G401.6 (cell line): ENCODE measurements at regions not wholly inside any gene's neighbourhood (a gene's known extent, or its start where the extent isn't known, plus 50 kb on each side); places are given as distances from the start of the nearest gene placed in this dataset.
"Not testable (repeated sequence)": the region's sequence is repeated elsewhere in the genome, so short reads cannot be mapped to it uniquely, and the experiment has no call there.

Experiments used
- FAIRE-seq: peaks from 2 replicates; lab custom pipeline; 2012; peaks lifted over from hg19 to GRCh38; lab: Jason Lieb, UNC

DNA sequence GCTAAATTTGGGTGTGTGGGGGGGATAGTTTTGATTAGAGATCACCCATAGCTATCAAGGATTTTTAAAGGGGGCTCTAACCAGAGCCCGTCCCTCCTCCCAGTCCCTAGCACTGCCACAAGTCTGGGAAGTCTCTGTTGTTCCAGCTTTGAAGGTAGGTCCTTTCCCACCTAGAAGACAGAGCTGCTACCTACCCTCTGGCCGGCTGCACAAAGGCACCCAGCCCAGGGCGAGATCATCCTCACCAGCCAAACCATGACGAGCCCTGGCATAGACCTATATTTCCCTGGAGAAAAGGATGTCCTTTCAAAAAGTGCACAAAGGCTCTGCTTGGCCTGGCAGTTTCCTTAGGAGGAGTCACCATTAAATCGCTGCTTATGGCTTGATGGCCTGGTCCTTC, 147.8 kb downstream of the CYP26A1 start:
- FAIRE-seq = no peak

DNA sequence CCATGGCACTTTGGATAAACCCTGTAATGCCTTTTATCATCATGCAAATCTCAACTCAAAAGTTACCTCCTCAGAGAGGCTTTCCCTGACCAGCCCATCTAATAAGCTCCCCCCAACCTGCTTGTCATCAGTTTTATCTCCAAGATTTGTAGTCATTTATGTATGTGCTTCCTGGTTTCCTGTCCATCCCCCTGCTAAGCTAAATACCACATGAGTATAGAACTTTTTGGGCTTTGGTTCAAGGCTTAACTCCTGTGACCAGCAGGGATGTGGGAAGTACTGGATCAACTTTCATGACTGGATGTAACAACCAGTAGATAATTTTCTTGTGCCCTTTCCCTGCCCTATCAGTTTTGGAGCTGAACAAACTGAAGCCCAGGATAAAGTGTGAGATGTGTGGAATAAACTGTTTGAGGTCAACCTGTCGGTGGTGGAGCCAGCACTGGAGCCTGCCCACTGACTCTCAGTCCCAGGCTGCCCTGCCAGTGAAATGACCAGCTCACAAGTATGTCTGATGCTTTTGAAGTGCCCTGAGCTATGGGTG, 148.6 kb downstream of the CYP26A1 start:
- FAIRE-seq = no peak

DNA sequence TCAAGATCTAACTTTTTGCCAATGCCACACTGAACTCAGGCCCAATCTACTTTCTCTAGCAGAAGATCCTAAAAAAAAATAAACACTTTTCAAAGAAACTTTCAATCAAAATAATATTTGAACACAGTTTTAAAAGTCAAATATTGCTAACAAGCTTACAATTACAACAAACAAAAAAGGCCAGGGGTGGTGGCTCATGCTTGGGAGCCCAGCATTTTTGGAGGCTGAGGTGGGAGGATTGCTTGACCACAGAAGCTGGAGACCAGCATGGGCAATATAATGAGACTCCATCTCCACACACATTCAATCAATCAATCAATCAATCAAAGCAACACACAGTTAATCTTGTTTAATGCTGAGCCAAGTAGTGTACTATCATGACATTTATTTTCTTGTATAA, 149.2 kb downstream of the CYP26A1 start:
- no peak for FAIRE-seq

DNA sequence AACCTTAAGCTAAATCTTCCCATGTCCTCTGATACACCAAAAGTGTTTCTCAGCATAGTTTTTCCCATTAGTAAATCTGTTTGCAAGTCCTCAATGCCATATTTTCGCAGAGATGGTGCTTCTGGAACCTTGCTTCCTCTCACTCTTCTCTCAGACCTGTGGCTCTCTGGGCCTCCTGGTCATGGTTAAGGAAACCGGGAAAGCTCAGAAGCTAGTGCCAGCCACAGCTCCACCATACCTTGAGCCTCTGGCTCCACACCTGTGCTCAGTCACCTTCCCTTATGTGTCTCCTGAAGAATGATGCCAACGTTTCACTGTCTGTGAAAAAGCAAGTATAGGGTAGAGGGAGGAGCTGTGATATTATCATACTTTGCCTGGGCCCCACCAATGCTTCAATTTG, 149.6 kb downstream of the CYP26A1 start:
- FAIRE-seq = no peak

DNA sequence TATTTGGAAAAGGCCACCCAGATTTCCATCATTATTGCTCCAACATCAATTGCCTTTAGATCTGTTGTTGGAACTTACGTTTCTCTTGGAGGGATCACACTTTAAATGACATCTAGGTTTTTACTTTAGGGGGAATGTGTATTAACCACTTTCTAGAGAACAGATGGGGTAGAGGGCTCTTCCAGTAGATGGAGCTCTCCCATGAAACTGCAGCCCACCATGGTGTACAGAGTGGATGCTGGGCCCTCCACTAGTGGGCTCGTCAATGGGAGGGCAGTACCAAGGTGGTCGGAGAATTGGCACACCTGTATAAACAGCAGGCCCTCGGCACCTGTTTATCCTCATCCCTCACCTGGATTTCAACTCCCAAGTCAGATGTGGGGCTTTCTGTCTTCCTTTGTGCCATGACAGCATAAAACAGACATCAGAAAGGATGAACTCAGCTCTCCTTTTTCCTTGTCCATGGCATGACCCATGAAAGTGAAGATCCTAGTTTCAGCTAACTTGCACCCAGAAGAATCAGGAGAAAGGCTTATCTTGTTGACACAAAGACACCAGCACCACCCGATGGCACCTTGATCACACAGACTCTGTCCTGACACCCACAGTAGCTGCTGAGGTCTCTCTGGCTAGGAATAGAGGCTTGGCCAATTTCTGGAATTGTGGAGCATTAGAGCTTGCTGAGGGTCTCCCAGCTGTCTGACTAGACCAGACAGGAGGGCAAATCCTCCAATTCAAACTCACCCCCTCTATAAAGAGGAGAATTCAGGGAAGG, 150.5 kb downstream of the CYP26A1 start:
- FAIRE-seq = no peak

DNA sequence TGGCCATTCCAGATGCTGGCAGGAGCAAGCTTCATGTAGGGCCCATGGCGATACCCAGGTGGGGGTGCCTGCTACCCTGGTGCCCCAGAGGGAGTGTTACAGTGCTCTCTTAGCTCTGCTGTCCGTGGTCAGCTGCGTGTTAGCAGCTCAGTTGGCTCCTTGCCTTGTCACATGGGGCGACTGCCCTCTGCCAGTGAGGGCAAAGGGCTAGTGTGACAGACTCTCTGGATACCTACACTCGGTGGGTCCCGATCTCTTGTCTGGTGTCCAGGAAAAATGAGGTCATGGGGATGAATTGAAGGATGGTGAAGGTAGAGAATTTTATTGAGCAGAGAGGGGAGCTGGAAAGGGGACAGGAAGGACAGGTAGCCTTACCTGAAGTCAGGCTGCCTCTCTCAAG, 152.2 kb downstream of the CYP26A1 start:
- FAIRE-seq = no peak

DNA sequence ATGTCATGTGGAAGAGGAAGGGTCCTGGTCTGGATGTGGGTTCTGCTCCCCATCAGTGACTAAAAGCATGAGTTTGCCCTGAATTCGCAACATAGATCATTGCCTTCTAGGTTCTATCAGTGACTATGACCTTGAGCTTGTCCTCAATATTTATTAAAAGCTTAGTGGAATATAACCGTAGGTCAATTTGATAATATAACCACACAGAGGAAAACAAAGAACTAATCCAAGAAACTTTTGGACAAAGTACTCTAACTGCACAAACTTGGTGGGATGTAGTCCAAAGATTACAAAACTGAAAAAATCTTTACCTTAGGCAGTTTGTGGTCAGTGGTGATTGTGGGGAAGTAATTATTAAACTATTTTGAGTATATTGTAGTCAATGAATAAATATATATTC, 152.9 kb downstream of the CYP26A1 start:
- no peak for FAIRE-seq

DNA sequence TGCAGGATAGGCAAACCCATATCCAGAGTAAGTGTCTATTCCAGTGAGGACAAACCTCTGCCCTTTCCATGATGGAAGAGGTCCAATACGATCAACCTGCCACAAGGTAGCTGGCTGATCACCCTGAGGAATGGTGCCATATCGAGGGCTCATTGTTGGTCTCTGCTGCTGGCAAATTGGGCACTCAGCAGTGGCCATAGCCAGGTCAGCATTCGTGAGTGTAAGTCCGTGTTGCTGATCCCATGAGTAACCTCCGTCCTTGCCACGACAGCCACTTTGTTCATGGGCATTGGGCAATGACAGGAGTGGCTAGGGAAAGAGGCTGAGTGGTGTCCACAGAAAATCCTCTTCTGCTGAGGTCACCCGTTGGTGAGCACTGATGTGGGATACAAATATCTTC, 156.9 kb downstream of the CYP26A1 start:
- FAIRE-seq = not testable (repeated sequence)

DNA sequence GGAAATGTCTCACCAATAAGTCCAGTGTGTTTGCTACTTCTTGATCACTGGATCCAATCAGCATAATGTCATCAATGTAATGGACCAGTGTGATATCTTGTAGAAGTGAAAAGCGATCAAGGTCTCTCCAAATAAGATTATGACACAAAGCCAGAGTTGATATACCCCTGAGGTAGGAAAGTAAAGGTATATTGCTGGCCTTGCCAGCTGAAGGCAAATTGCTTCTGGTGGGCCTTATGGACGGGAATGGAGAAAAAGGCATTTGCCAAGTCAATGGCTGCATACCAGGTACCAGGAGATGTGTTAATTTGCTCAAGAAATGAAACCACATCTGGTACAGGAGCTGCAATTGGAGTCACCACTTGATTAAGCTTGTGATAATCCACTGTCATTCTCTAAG, 158.5 kb downstream of the CYP26A1 start:
- not testable (repeated sequence) for FAIRE-seq

DNA sequence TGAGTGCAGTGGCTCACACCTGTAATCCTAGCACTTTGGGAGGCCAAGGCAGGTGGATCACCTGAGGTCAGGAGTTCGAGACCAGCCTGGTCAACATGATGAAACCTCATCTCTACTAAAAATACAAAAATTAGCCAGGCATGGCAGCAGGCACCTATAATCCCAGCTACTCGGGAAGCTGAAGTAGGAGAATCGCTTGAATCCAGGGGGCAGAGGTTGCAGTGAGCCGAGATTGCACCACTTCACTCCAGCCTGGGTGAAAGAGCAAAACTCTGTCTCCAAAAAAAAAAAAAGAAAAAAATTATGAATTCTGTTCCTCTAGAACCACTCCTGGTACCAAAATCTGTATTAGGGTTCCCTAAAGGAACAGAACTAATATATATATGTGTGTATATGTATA, 161.2 kb downstream of the CYP26A1 start:
- not testable (repeated sequence) for FAIRE-seq

DNA sequence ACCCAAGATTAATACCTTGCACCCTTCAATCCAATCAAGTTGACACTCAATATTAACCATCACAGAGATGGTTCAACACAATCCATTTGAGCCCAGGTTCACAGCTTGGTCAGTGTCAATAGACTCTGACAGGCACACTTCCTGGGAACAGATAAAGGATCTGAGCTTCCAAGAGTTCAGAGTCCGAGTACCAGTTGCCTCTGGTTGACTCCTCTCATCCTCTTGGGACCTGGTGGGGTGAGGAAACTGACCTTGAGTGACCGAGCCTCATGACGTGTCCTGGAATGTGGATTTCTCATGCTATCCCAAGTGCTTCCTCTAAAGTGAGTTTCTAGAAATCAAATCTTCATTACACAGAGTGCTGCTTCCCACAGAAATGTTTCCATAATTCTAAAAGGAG, 162.0 kb downstream of the CYP26A1 start:
- FAIRE-seq = no peak

DNA sequence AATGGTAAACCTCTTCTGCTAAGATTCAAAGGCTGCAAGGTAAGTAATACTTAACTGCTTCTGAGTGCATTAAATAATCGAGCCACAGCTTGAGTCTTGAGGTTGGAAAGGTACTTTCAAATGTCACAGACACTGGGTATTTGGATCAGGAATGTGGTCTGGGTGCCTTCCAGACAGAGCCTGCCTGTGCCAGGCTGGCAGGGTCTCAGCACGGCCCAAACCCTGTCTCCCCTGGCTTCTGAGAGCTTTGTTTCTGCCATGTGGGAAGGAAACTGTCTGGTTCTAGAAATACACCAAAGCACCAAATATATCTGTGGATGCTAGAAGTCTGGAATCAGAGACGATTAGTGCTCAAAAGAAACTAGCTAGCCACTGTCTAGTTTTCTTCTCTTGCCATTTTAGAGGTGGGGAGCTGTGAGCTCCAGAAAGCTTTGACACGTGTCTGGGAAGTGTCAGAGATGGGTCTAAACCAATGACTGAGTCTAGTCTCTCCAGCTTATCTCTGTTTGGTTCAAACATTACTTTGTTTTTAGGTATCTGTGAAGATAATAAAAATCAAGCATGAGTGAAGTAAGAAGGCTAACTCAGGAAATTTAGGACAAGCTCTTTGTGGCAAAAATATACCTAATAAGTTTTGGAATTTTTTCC, 162.8 kb downstream of the CYP26A1 start:
- no peak for FAIRE-seq

DNA sequence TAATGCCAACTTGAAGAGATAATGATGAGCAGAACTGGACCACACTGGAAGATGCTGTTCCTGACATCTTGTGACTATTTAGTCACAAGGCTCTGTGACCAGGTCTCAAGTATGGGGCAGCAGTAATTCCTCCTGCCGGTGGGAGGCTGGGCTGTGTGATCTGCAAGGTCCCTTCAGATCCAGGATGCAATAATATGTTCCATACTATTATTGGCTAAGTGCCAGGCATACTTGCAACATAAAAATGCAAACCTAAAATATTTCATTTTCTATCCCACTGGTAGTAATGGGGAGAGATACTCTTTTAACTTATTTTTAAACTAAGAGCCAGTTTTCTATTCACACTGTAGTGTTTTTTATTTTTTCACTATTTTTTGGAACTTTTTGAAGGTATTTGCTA, 171.5 kb downstream of the CYP26A1 start:
- FAIRE-seq = no peak

DNA sequence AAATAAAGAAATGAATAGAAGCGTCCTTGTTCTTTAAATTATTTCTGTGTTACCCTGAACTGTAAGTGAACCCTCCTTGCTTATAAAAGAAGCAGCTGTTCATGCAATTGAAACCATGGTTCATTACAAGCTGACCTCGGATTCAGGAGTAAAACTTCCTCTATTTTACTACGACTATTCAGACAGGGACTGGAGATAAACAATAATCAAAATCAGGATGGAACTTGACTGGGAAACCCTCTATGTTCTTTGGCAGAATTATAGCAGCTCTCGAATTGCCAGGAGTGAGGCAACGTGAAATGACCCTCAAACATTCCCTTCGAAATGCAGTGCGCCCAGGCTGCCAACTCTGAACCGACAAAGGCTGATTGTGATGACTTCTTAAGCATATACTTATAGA, 172.1 kb downstream of the CYP26A1 start:
- FAIRE-seq = no peak

DNA sequence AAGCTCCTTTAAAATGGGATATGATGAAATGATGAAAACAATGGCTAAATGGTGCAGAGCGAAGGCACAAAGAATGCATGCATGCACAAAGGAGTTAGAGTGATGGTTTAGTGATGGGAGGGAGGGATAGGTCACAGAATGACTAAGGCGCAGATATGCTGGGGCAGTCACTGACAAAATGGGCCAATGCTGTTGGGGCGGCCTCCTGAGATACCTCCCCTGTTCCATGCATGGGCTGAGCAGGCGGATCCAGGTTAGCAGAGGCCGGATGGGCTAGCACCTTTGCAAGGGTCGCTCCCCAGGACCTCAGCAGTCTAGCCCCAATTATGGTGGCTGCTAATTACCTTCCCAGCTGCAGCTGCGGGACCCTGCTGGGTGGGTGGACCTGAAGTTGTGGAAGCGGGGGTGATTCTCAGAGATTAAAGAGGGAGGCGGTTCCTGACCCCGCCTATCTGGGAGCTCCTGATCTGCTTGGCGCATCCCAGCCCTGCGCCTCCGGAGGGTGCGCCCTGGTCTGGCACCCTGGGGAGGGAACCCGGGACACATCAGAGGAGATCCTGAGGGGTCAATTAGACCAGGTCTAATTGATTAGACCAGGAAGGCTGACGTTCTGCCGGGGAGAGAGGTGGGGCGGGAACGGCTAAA, 175.0 kb downstream of the CYP26A1 start:
- FAIRE-seq = no peak

DNA sequence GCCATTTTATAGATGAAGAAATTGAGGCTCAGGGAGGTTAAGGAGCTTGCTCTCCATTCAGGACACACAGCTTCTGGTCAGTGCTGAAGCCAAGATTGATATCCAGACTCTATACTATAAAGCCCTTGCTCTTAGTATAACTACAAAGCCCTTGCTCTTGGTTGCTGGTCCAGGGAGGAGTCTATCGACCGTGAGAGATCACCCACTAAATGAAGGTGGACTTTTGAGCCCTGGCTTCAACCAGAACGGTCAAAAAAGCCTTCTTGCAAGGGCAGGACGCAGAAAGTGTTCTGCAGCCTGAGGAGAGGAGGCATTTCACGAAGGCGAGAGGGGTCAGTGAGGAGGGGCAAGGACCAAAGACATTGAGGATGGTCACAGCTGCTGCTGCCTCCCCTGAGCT, 176.3 kb downstream of the CYP26A1 start:
- no peak for FAIRE-seq

DNA sequence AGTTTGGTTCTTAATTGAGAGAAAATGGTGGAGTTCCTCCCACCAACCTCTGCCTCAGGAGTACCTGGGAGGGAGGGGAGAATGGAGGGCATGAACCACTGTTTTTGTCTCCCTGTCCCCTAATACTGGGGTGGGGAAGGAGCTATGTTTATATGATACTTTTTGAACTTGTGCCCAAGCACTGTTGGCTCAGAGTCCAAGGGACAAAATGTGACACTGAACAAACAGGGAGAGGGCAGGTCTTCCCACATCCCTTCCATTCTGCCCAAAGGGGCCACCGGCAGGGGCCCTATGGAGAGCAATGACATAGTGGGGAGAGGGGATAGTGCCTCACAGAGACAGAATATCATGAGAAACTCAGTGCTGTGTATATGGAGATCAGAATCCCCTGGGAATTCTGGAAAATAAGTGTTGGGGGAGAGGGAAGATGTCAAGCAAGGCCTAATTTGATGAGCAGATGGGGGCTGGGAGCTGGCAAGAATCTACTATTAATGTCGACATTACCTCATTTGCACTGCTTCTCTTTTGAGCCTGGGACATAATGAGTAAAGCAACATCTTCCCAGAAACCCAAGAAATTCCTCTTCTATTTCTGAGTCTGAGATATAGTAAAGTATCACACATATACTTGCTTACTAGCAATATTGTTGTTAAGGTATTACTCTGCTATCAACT, 180.6 kb downstream of the CYP26A1 start:
- no peak for FAIRE-seq

DNA sequence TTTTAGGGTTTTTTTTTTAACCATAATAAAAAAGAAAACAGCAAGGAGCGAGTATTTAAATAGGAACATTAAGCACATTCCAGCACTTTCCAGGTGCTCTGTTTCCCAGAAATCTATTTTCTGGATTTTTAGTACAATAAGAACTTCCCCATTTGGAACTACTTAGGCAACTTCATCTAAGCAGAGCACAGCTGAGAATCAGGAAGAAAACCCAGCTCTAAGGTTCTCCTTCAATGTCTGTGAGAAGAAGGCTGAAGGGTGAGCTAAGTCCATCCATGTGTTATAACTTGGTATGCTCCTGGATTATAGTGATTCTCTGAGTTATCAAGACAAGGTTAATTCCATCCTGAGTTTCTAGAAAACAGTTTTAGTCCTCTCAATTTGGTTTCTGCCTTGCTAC, 181.9 kb downstream of the CYP26A1 start:
- FAIRE-seq = no peak
